PFSK-1 (cell line): ENCODE measurements at regions not wholly inside any gene's neighbourhood (a gene's known extent, or its start where the extent isn't known, plus 50 kb on each side); places are given as distances from the start of the nearest gene placed in this dataset.

Source experiments
- FOXP2 ChIP-seq: optimal IDR thresholded peaks from 2 replicates; pipeline ENCODE3; 2011; ENCODE audit warnings: borderline replicate concordance, control low read depth, inconsistent platforms; ENCODE audit not compliant: insufficient read depth; ENCODE audit errors: extremely low read length, extremely low read depth
- POLR2AphosphoS5 ChIP-seq: IDR thresholded peaks from 2 replicates; pipeline ENCODE4 v1.6.1; 2012; ENCODE audit warnings: low read depth, mild to moderate bottlenecking, control low read depth, low read length, moderate library complexity
- REST ChIP-seq, 2 experiments: IDR thresholded peaks; 2 replicates each; pipeline versions ENCODE4 v1.6.1 to v1.8.0; 2011 to 2012; ENCODE audit warnings: low read depth in 2 of 2, low read length in 2 of 2, control low read depth in 1 of 2, inconsistent platforms in 1 of 2, mild to moderate bottlenecking in 1 of 2, moderate library complexity in 1 of 2; ENCODE audit not compliant: insufficient read depth in 1 of 2
- SIN3A ChIP-seq: IDR thresholded peaks from 2 replicates; pipeline ENCODE4 v1.6.1; 2012; ENCODE audit warnings: mild to moderate bottlenecking, low read length, moderate library complexity, borderline replicate concordance; ENCODE audit not compliant: insufficient read depth
- TAF1 ChIP-seq: IDR thresholded peaks from 2 replicates; pipeline ENCODE4 v1.6.1; 2012; ENCODE audit warnings: low read length, control low read depth, borderline replicate concordance; ENCODE audit not compliant: insufficient read depth

GRCh38 chr14:48703728-48704467 lies 882.3 kb downstream of the RPS29 start:
- no peak for TF ChIP-seq POLR2AphosphoS5
- TF ChIP-seq REST (IDR thresholded peaks at IDR 0.05; ENCODE audit: insufficient read depth in 1 of 2, low read depth in 2 of 2, low read length in 2 of 2) = no peak
- TF ChIP-seq TAF1 = no peak
- TF ChIP-seq FOXP2 = no peak
- no peak for TF ChIP-seq SIN3A

GRCh38 chr14:48693793-48694192 lies 892.4 kb downstream of the RPS29 start:
- no peak for TF ChIP-seq TAF1
- TF ChIP-seq REST (IDR thresholded peaks at IDR 0.05; ENCODE audit: insufficient read depth in 1 of 2, low read depth in 2 of 2, low read length in 2 of 2) = no peak
- no peak for TF ChIP-seq SIN3A

GRCh38 chr14:48690349-48690748 lies 895.8 kb downstream of the RPS29 start:
- TF ChIP-seq SIN3A (no peak), POLR2AphosphoS5 (no peak), TAF1 (no peak), FOXP2 (no peak), REST (IDR thresholded peaks at IDR 0.05; ENCODE audit: insufficient read depth in 1 of 2, low read depth in 2 of 2, low read length in 2 of 2) (no peak)

GRCh38 chr14:48686650-48687049 lies 899.5 kb downstream of the RPS29 start:
- TF ChIP-seq FOXP2 (no peak), SIN3A (no peak), TAF1 (no peak), POLR2AphosphoS5 (no peak), REST (IDR thresholded peaks at IDR 0.05; ENCODE audit: insufficient read depth in 1 of 2, low read depth in 2 of 2, low read length in 2 of 2) (no peak)
